K562 (cell line): ENCODE measurements at regions not wholly inside any gene's neighbourhood (a gene's known extent, or its start where the extent isn't known, plus 50 kb on each side); places are given as distances from the start of the nearest gene placed in this dataset.

Experiments
- ATAC-seq: fragments of 200-7000 bp; cut with Tn5 transposase; 3 replicates; pipeline ENCODE4 v1.9.1; 2020; ENCODE audit warnings: moderate library complexity
- BruUV-seq: library from RNA; stranded (reverse); fragments of 400-500 nt; replicated peaks from 2 replicates; lab custom pipeline; 2021; lab: Mats Ljungman, UMichigan
- CTCF ChIA-PET: fragments of 300-600 bp; formaldehyde crosslinking; extraction: SDS; loops from one replicate; lab custom pipeline; 2021; ENCODE audit warnings: low intra/inter-chr PET ratio; lab: Yijun Ruan, JAX
- POLR2A ChIA-PET: fragments of 300-600, 350-650 bp; sonication (Branson Sonifier 250); formaldehyde crosslinking; extraction: SDS; loops from one replicate; lab custom pipeline; 2021; ENCODE audit warnings: antibody characterized with exemption, inconsistent platforms; lab: Yijun Ruan, JAX
- DNase-seq, 4 experiments: peaks; one replicate each; pipeline versions ENCODE4 v3.0.0 to v3.0.0-alpha.2; 2011 to 2018; ENCODE audit warnings: low spot score in 3 of 4, mixed read lengths in 3 of 4; ENCODE audit errors: extremely low read depth in 1 of 4
- FAIRE-seq: peaks from 2 replicates; lab custom pipeline; 2011; peaks lifted over from hg19 to GRCh38; lab: Jason Lieb, UNC
- H2AFZ ChIP-seq: 2 replicates; pipeline ENCODE4 v1.6.0; 2011; ENCODE audit warnings: low read depth, low read length, control low read depth, inconsistent platforms
- H3K27ac ChIP-seq: fragments of 200-600 bp; 3 replicates; pipeline ENCODE4 v1.8.0; 2011; ENCODE audit warnings: low read depth, mild to moderate bottlenecking, control low read depth, inconsistent platforms, low read length, moderate library complexity, mixed read lengths; ENCODE audit errors: extremely low read depth
- H3K27me3 ChIP-seq, 2 experiments: fragments of 300-600 bp in 1 of 2; 2 replicates in 1 of 2; 3 replicates in 1 of 2; pipeline versions ENCODE4 v1.6.0 to v1.8.0; 2011; ENCODE audit warnings: inconsistent platforms in 2 of 2, low read length in 2 of 2, mild to moderate bottlenecking in 1 of 2, mixed read lengths in 1 of 2, moderate library complexity in 1 of 2; ENCODE audit not compliant: control insufficient read depth in 2 of 2, insufficient read depth in 2 of 2
- H3K36me3 ChIP-seq: fragments of 300-600 bp; 3 replicates; pipeline ENCODE4 v1.8.0; 2011; ENCODE audit warnings: mild to moderate bottlenecking, low read length, inconsistent platforms; ENCODE audit not compliant: control insufficient read depth, insufficient read depth
- H3K4me1 ChIP-seq, 2 experiments: fragments of 200-600 bp in 1 of 2; replicated peaks in 1 of 2; 2 replicates in 1 of 2; 3 replicates in 1 of 2; pipeline versions ENCODE4 v1.5.1 to v1.8.0; 2011; ENCODE audit warnings: inconsistent platforms in 2 of 2, low read length in 2 of 2, mild to moderate bottlenecking in 1 of 2, mixed read lengths in 1 of 2, moderate library complexity in 1 of 2; ENCODE audit not compliant: control insufficient read depth in 2 of 2, insufficient read depth in 2 of 2
- H3K4me2 ChIP-seq: 2 replicates; pipeline ENCODE4 v1.6.1; 2011; ENCODE audit warnings: low read length, control low read depth, inconsistent platforms, mixed read lengths; ENCODE audit not compliant: insufficient read depth
- H3K4me3 ChIP-seq: fragments of 200-600 bp; sonication (generic), shearing (Covaris generic); 2 replicates; pipeline ENCODE4 v1.5.1; 2016; ENCODE audit warnings: control low read depth, inconsistent platforms
- H3K79me2 ChIP-seq: fragments of 200-600 bp; 3 replicates; pipeline ENCODE4 v1.8.0; 2011; ENCODE audit warnings: low read length, inconsistent platforms; ENCODE audit not compliant: control insufficient read depth, insufficient read depth
- H3K9ac ChIP-seq, 2 experiments: 2 replicates each; pipeline versions ENCODE4 v1.6.0 to v1.6.1; 2011; ENCODE audit warnings: low read depth in 2 of 2, low read length in 2 of 2, control low read depth in 1 of 2, inconsistent platforms in 1 of 2, mild to moderate bottlenecking in 1 of 2, mixed read lengths in 1 of 2; ENCODE audit not compliant: insufficient read depth in 1 of 2
- H3K9me1 ChIP-seq: one replicate; pipeline ENCODE4 v1.6.0; 2011; ENCODE audit warnings: inconsistent platforms, mild to moderate bottlenecking, low read length, moderate library complexity; ENCODE audit not compliant: control insufficient read depth, insufficient read depth
- H3K9me3 ChIP-seq: replicated peaks from 2 replicates; pipeline ENCODE4 v1.5.1; 2011; ENCODE audit warnings: low read depth, low read length, inconsistent platforms; ENCODE audit not compliant: control insufficient read depth, insufficient read depth
- H4K20me1 ChIP-seq: replicated peaks from 2 replicates; pipeline ENCODE4 v1.6.1; 2011; ENCODE audit warnings: low read length, inconsistent platforms, mixed read lengths; ENCODE audit not compliant: control insufficient read depth, insufficient read depth
- ATF7 ChIP-seq: fragments of 450-650 bp; IDR thresholded peaks from 2 replicates; pipeline ENCODE4 v1.7.1; 2014; ENCODE audit warnings: mild to moderate bottlenecking, moderate library complexity
- CHAMP1 ChIP-seq: fragments of 450-650 bp; IDR thresholded peaks from 2 replicates; pipeline ENCODE4 v1.6.1; 2016; ENCODE audit warnings: mild to moderate bottlenecking
- HNRNPUL1 ChIP-seq: fragments of 200-400 bp; formaldehyde crosslinking; IDR thresholded peaks from 2 replicates; pipeline ENCODE4 v1.6.1; 2017; ENCODE audit warnings: low read length
- KLF6 ChIP-seq: fragments of 250-450 bp; sonication (Bioruptor Pico); IDR thresholded peaks from 2 replicates; pipeline ENCODE4 v1.4.0; 2020; ENCODE audit warnings: mild to moderate bottlenecking, moderate library complexity, borderline replicate concordance
- PYGO2 ChIP-seq: fragments of 450-650 bp; IDR thresholded peaks from 2 replicates; pipeline ENCODE4 v1.6.1; 2016; ENCODE audit warnings: mild to moderate bottlenecking, missing genetic modification characterization, moderate library complexity, missing compliant biosample characterization
- U2AF1 ChIP-seq: fragments of 200-400 bp; formaldehyde crosslinking; optimal IDR thresholded peaks from 2 replicates; pipeline ENCODE3; 2017; ENCODE audit warnings: mild to moderate bottlenecking, low read depth, low read length, moderate library complexity
- ZC3H4 ChIP-seq: sonication (generic); formaldehyde crosslinking; IDR thresholded peaks from 2 replicates; pipeline ENCODE4 v1.9.0; 2021; ENCODE audit warnings: missing genetic modification reagents, borderline replicate concordance
- ZNF12 ChIP-seq: sonication (generic); formaldehyde crosslinking; IDR thresholded peaks from 2 replicates; pipeline ENCODE4 v1.4.0; 2020; ENCODE audit warnings: mild to moderate bottlenecking, missing genetic modification reagents
- ZNF551 ChIP-seq: fragments of 250-450 bp; sonication (Bioruptor Pico); IDR thresholded peaks from 2 replicates; pipeline ENCODE4 v1.5.0; 2021; ENCODE audit warnings: mild to moderate bottlenecking, moderate library complexity
- WGBS: fragments of 100-300 bp; shearing (Covaris generic); methylation state at CpG from one replicate; pipeline ENCODE4 v1.1.6; 2016; ENCODE audit warnings: low coverage, mixed read lengths; ENCODE audit not compliant: insufficient coverage; ENCODE audit errors: missing lambda C conversion rate; 5-methylcytosine and 5-hydroxymethylcytosine counted together
- in situ Hi-C: fragments of 300-500 bp; cut with MboI; formaldehyde crosslinking; loops from 4 replicates; pipeline ENCODE4 v1.15.0; 2018; ENCODE audit warnings: inconsistent platforms, mixed read lengths
- intact Hi-C: fragments of 100-400 bp; cut with micrococcal nuclease; formaldehyde crosslinking; loops from 2 replicates; pipeline ENCODE4 v1.14.2; 2022
- TF ChIP-seq, protein P1 (sequence below): fragments of 200-400 bp; formaldehyde crosslinking; IDR thresholded peaks from 2 replicates; pipeline ENCODE4 v1.6.1; 2017; ENCODE audit warnings: mild to moderate bottlenecking, low read depth, low read length, moderate library complexity

DNA sequence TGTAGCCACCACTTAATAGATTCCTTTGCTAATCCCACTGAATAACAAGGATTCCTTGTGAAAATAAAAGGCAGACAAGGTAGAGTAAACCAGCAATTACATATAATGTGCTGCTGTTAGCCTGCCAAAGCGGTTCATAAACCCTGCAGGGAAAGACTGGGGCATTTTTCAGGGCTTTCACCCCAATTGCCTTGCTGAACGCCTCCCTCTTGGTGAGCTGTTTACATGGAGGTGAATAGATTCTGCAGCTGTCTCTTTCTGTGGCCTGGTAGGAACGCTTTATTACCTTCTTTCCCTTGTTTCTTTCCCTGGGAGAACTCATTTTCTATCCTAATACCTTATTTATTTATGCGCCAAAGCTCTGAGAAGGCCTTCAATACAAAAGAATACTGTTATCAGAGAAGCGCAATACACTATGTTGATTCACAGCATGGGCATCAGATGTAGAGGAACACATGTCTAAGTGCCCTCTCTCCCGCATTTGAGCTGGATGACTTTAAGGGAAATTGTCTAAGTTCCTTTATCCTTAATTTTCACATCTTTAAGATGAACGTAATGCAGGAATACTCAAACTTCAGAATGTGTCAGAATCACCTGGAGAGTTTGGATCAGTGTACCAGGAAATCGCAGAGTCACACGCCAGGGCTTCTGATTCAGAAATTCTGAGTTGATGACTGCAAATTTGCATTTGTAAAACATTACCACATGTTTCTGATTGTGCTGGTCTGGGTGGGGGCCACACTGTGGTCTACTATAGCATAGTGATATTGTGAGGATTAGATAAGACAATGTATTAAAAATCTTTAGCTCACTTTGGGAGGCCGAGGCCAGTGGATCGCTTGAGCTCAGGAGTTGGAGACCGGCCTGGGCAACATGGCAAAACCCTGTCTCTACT is 1203.8 kb downstream of the SORCS3 start:
- Histone ChIP-seq H3K79me2 (no peaks in the 10 kb centered on the region), H3K9me1 (no peaks in the 10 kb centered on the region), H2AFZ (no peak overlapping the region), H3K27me3 (no peaks in the 10 kb centered on the region), H3K9me3 (no peaks in the 10 kb centered on the region), H3K9ac (no peak overlapping the region), H3K27ac (no peak overlapping the region), H3K4me2 (no peak overlapping the region), H3K4me3 (no peak overlapping the region), H4K20me1 (no peaks in the 10 kb centered on the region), H3K36me3 (no peaks in the 10 kb centered on the region), H3K4me1 (no peaks in the 10 kb centered on the region)
- ChIA-PET POLR2A (no interaction called here), CTCF (no interaction called here)
- intact Hi-C loops: no loop called here
- ATAC-seq (no peak), FAIRE-seq (no peak), DNase-seq (no peak)
- in situ Hi-C loops: no loop called here
- BruUV-seq: no TSS peak
- TF ChIP-seq KLF6 (CRISPR knock-in tag) (no peak), CHAMP1 (no peak), ZNF551 (no peak), PYGO2 (tag) (no peak), U2AF1 (no peak), ATF7 (no peak), ZC3H4 (CRISPR knock-in tag) (no peak), ZNF12 (CRISPR knock-in tag) (no peak), HNRNPUL1 (no peak)
- TF ChIP-seq, protein P1, sequence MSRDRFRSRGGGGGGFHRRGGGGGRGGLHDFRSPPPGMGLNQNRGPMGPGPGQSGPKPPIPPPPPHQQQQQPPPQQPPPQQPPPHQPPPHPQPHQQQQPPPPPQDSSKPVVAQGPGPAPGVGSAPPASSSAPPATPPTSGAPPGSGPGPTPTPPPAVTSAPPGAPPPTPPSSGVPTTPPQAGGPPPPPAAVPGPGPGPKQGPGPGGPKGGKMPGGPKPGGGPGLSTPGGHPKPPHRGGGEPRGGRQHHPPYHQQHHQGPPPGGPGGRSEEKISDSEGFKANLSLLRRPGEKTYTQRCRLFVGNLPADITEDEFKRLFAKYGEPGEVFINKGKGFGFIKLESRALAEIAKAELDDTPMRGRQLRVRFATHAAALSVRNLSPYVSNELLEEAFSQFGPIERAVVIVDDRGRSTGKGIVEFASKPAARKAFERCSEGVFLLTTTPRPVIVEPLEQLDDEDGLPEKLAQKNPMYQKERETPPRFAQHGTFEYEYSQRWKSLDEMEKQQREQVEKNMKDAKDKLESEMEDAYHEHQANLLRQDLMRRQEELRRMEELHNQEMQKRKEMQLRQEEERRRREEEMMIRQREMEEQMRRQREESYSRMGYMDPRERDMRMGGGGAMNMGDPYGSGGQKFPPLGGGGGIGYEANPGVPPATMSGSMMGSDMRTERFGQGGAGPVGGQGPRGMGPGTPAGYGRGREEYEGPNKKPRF: no peak
- 3% methylated on average over 10 of the region's 12 CpGs for WGBS
